ENCODE measurements at regions not wholly inside any gene's neighbourhood (a gene's known extent, or its start where the extent isn't known, plus 50 kb on each side); places are given as distances from the start of the nearest gene placed in this dataset.

DNA sequence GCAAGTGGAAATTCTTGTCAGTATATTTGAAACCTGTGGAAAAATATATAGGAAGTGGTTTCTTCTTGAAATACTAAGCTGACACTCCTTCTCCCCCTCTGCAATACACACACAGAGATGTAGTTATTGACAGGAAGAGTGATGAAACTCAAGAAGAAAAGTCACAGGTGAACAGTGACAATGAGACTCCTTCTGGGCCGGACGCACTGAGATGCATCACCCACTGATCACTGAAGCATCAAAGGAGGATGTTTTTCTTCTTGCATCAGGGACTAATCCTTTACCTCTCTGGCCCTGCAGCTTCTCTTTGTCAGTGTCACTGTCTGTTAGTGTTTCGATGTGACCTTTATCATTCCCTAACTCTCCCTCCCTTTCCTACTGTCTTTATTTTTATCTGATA, 1864.2 kb upstream of the C9orf72 start:
- H3K4me2 ChIP-seq (ENCODE audit: insufficient read depth, insufficient read length, low read length), result no peak overlapping the region
- H3K4ac ChIP-seq (ENCODE audit: low read depth, low read length), result no peak overlapping the region
- H3T11ph ChIP-seq (ENCODE audit: low read length), result no peak overlapping the region
- no peak overlapping the region for H2BK5ac ChIP-seq (ENCODE audit: insufficient read length, low read length)
- H3K23ac ChIP-seq (ENCODE audit: insufficient read length, low read depth, low read length), result no peak overlapping the region
- H3K79me1 ChIP-seq (ENCODE audit: insufficient read depth, low read depth, low read length, poor library complexity, severe bottlenecking), result no peaks in the 10 kb centered on the region
- H2BK120ac ChIP-seq (ENCODE audit: low read depth, low read length, poor library complexity, severe bottlenecking), result no peak overlapping the region
- H3K9me3 Mint-ChIP-seq, result no peaks in the 10 kb centered on the region
- H3K9ac ChIP-seq (ENCODE audit: extremely low read depth, insufficient read length, low read length), result no peak overlapping the region
- no peak overlapping the region for H2AK5ac ChIP-seq (ENCODE audit: insufficient read length, low read length)
- H3K56ac ChIP-seq (ENCODE audit: insufficient read length, low read depth, low read length), result no peak overlapping the region
- H2AFZ ChIP-seq (ENCODE audit: low read length), result no peak overlapping the region
- no peak overlapping the region for H4K8ac ChIP-seq (replicated peaks; ENCODE audit: insufficient read length, low read depth, low read length)
- DNase-seq, result no peak
- no peaks in the 10 kb centered on the region for H3K9me3 ChIP-seq (ENCODE audit: control insufficient read depth, low read depth, low read length)
- H2BK20ac ChIP-seq (ENCODE audit: low read depth, low read length, poor library complexity, severe bottlenecking), result no peak overlapping the region
- H3K18ac ChIP-seq (ENCODE audit: insufficient read length, low read depth, low read length), result no peak overlapping the region
- no peak overlapping the region for H3K27ac Mint-ChIP-seq
- H3K27me3 ChIP-seq (ENCODE audit: insufficient read depth, low read length), result no peaks in the 10 kb centered on the region
- H3K79me2 ChIP-seq (ENCODE audit: insufficient read depth, low read length), result no peaks in the 10 kb centered on the region
- no peaks in the 10 kb centered on the region for H3K23me2 ChIP-seq (ENCODE audit: insufficient read length, low read depth, low read length, poor library complexity, severe bottlenecking)
- no peak overlapping the region for H2BK15ac ChIP-seq (ENCODE audit: low read depth, low read length)
- H3K36me3 Mint-ChIP-seq (ENCODE audit: insufficient read depth in 1 of 3, low read depth in 3 of 3), result no peaks in the 10 kb centered on the region
- no peak overlapping the region for H3K14ac ChIP-seq (ENCODE audit: insufficient read depth, low read length)
- H3K4me3 Mint-ChIP-seq, result no peak overlapping the region
- H3K4me1 ChIP-seq (ENCODE audit: insufficient read depth, low read length), result peaks cover 2% of the 10 kb centered on the region; the same call in 1 of the 2 replicates
- H3K4me1 Mint-ChIP-seq, result peaks cover 0 to 9% of the 10 kb centered on the region in 2 experiments; a peak in 1 of 4 replicates
- TF ChIP-seq, protein P1, sequence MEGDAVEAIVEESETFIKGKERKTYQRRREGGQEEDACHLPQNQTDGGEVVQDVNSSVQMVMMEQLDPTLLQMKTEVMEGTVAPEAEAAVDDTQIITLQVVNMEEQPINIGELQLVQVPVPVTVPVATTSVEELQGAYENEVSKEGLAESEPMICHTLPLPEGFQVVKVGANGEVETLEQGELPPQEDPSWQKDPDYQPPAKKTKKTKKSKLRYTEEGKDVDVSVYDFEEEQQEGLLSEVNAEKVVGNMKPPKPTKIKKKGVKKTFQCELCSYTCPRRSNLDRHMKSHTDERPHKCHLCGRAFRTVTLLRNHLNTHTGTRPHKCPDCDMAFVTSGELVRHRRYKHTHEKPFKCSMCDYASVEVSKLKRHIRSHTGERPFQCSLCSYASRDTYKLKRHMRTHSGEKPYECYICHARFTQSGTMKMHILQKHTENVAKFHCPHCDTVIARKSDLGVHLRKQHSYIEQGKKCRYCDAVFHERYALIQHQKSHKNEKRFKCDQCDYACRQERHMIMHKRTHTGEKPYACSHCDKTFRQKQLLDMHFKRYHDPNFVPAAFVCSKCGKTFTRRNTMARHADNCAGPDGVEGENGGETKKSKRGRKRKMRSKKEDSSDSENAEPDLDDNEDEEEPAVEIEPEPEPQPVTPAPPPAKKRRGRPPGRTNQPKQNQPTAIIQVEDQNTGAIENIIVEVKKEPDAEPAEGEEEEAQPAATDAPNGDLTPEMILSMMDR (conservative IDR thresholded peaks at IDR 0.05), result no peak
- no peak overlapping the region for H4K91ac ChIP-seq (ENCODE audit: insufficient read length, low read depth, low read length)
- H4K20me1 ChIP-seq (ENCODE audit: control insufficient read depth, insufficient read depth, insufficient read length), result no peaks in the 10 kb centered on the region
- no CpG with 5 or more reads among the region's 3 CpGs for WGBS (ENCODE audit: extremely low coverage, insufficient read length, low lambda C conversion rate)
- H2BK12ac ChIP-seq (ENCODE audit: insufficient read length, low read depth, low read length), result no peak overlapping the region
- H3K27me3 Mint-ChIP-seq (ENCODE audit: low read depth), result no peaks in the 10 kb centered on the region
- no peak overlapping the region for H3K27ac ChIP-seq (ENCODE audit: insufficient read length, low read depth, low read length)
- no peak overlapping the region for H4K5ac ChIP-seq (ENCODE audit: insufficient read length, low read depth, low read length)

Data from H9 (cell line).